Panc1 (cell line): ENCODE measurements at regions not wholly inside any gene's neighbourhood (a gene's known extent, or its start where the extent isn't known, plus 50 kb on each side); places are given as distances from the start of the nearest gene placed in this dataset.

Experiments used
- ATAC-seq: fragments of 200-7000 bp; cut with Tn5 transposase; 2 replicates; pipeline ENCODE4 v1.9.1; 2020; ENCODE audit warnings: mild to moderate bottlenecking, moderate library complexity
- BruUV-seq: library from RNA; stranded (reverse); fragments of 400-500 nt; replicated peaks from 2 replicates; lab custom pipeline; 2021; lab: Mats Ljungman, UMichigan
- CTCF ChIA-PET: fragments of 300-600 bp; sonication (Branson Sonifier 250); formaldehyde crosslinking; loops from one replicate; lab custom pipeline; 2022; ENCODE audit warnings: antibody characterized with exemption; lab: Charles Lee
- POLR2A ChIA-PET: fragments of 300-600 bp; sonication (Branson Sonifier 250); formaldehyde crosslinking; loops from one replicate; lab custom pipeline; 2022; ENCODE audit warnings: antibody characterized with exemption; lab: Charles Lee
- DNase-seq: peaks from one replicate; pipeline ENCODE4 v3.0.0-alpha.2; 2010; ENCODE audit warnings: low read depth, low spot score
- H3K27ac ChIP-seq: 2 replicates; pipeline ENCODE4 v1.5.1; 2011; ENCODE audit warnings: mild to moderate bottlenecking, low read length, inconsistent platforms
- H3K27me3 ChIP-seq: fragments of 200-500 bp; sonication (Bioruptor generic); 2 replicates; pipeline ENCODE4 v1.6.0; 2014; ENCODE audit warnings: low read length, inconsistent platforms; ENCODE audit not compliant: control insufficient read depth, insufficient read depth
- H3K36me3 ChIP-seq: fragments of 200-500 bp; sonication (Bioruptor generic); 2 replicates; pipeline ENCODE4 v1.5.1; 2014; ENCODE audit warnings: inconsistent platforms, mild to moderate bottlenecking, low read length, moderate library complexity; ENCODE audit not compliant: control insufficient read depth, insufficient read depth
- H3K4me1 ChIP-seq: 2 replicates; pipeline ENCODE4 v1.5.1; 2011; ENCODE audit warnings: inconsistent platforms, mild to moderate bottlenecking, low read length, moderate library complexity; ENCODE audit not compliant: control insufficient read depth, insufficient read depth
- H3K4me3 ChIP-seq, 2 experiments: 2 replicates each; pipeline ENCODE4 v1.5.1; 2011 to 2012; ENCODE audit warnings: low read depth in 2 of 2, low read length in 2 of 2, mild to moderate bottlenecking in 2 of 2, inconsistent platforms in 1 of 2, moderate library complexity in 1 of 2
- H3K9me3 ChIP-seq: fragments of 200-500 bp; sonication (Bioruptor generic); 2 replicates; pipeline ENCODE4 v1.5.1; 2014; ENCODE audit warnings: low read depth, mild to moderate bottlenecking, inconsistent platforms, low read length, moderate library complexity; ENCODE audit not compliant: control insufficient read depth, insufficient read depth
- CTCF ChIP-seq: fragments of 450-650 bp; IDR thresholded peaks from 2 replicates; pipeline ENCODE4 v1.5.1; 2017; ENCODE audit warnings: mild to moderate bottlenecking
- POLR2AphosphoS5 ChIP-seq: IDR thresholded peaks from 2 replicates; pipeline ENCODE4 v1.6.1; 2012; ENCODE audit warnings: mild to moderate bottlenecking, low read depth, low read length, moderate library complexity
- REST ChIP-seq, 2 experiments: IDR thresholded peaks; 2 replicates each; pipeline ENCODE4 v1.6.1; 2011 to 2012; ENCODE audit warnings: low read depth in 2 of 2, control low read depth in 1 of 2, low read length in 1 of 2, mild to moderate bottlenecking in 1 of 2, moderate library complexity in 1 of 2; ENCODE audit not compliant: insufficient read depth in 1 of 2
- SIN3A ChIP-seq: IDR thresholded peaks from 2 replicates; pipeline ENCODE4 v1.6.1; 2012; ENCODE audit warnings: low read depth, mild to moderate bottlenecking, low read length, moderate library complexity, borderline replicate concordance; ENCODE audit not compliant: insufficient read depth
- TCF7L2 ChIP-seq: IDR thresholded peaks from 2 replicates; pipeline ENCODE4 v1.6.1; 2011; ENCODE audit warnings: mild to moderate bottlenecking, low read depth, low read length, inconsistent platforms
- in situ Hi-C: cut with HindIII; loops from 2 replicates; pipeline ENCODE4 v1.10.0; 2016; ENCODE audit warnings: low sequenced_read_pairs, low pct_unique_long_range_greater_than_20kb
- intact Hi-C: fragments of 100-400 bp; cut with micrococcal nuclease; formaldehyde crosslinking; loops from one replicate; pipeline ENCODE4 v1.10.0; 2022; ENCODE audit not compliant: unreplicated experiment

GRCh38 chr2:133726973-133727372 is 158.7 kb upstream of the NCKAP5 start:
- no peak for TF ChIP-seq REST (IDR thresholded peaks at IDR 0.05; ENCODE audit: insufficient read depth in 1 of 2, low read depth in 2 of 2, low read length in 1 of 2)
- no peak for TF ChIP-seq TCF7L2
- TF ChIP-seq SIN3A = no peak
- no peak for TF ChIP-seq CTCF
- no peak for TF ChIP-seq POLR2AphosphoS5
- H3K27ac ChIP-seq = no peak overlapping the region
- no peaks in the 10 kb centered on the region for H3K36me3 ChIP-seq
- ATAC-seq (no peak), DNase-seq (no peak)
- ChIA-PET CTCF (no interaction called here), POLR2A (no interaction called here)
- H3K4me1 ChIP-seq = no peaks in the 10 kb centered on the region
- no TSS peak for BruUV-seq
- H3K27me3 ChIP-seq = no peaks in the 10 kb centered on the region
- no peaks in the 10 kb centered on the region for H3K9me3 ChIP-seq
- H3K4me3 ChIP-seq = no peak overlapping the region
- intact Hi-C loops = no loop called here
- in situ Hi-C loops = no loop called here

- TF ChIP-seq POLR2AphosphoS5 (no peak), SIN3A (no peak), REST (IDR thresholded peaks at IDR 0.05; ENCODE audit: insufficient read depth in 1 of 2, low read depth in 2 of 2, low read length in 1 of 2) (no peak), CTCF (no peak), TCF7L2 (no peak)
- BruUV-seq = no TSS peak
- Histone ChIP-seq H3K27me3 (no peaks in the 10 kb centered on the region), H3K27ac (no peak overlapping the region), H3K36me3 (no peaks in the 10 kb centered on the region), H3K9me3 (no peaks in the 10 kb centered on the region), H3K4me1 (no peaks in the 10 kb centered on the region), H3K4me3 (no peak overlapping the region)
- intact Hi-C loops (no loop called here), in situ Hi-C loops (no loop called here)
- ChIA-PET POLR2A (no interaction called here), CTCF (interaction anchor here (0.7 kb wide), 1 partner anchor 41 kb away, joined by 3 read pairs; no protein-coding TSS in a partner anchor)
- no peak for DNase-seq
- ATAC-seq = no peak
These were observed 163.8 kb upstream of the NCKAP5 start for GRCh38 chr2:133732059-133732458.
